GM19455 (cell line): ENCODE measurements at regions not wholly inside any gene's neighbourhood (a gene's known extent, or its start where the extent isn't known, plus 50 kb on each side); places are given as distances from the start of the nearest gene placed in this dataset.
"Not testable (repeated sequence)": the region's sequence is repeated elsewhere in the genome, so short reads cannot be mapped to it uniquely, and the experiment has no call there.

ENCODE experiments used
- ATAC-seq: cut with Tn5 transposase; IDR thresholded peaks from one replicate; pipeline ENCODE4 v1.9.1; 2021; ENCODE audit not compliant: unreplicated experiment

GRCh38 chr4:137881641-137882040 lies 349.3 kb upstream of the PCDH18 start:
- ATAC-seq, result no peak

GRCh38 chr4:137868067-137868466 lies 335.8 kb upstream of the PCDH18 start:
- ATAC-seq, result not testable (repeated sequence)

GRCh38 chr4:137866671-137867070 lies 334.4 kb upstream of the PCDH18 start:
- ATAC-seq, result no peak

GRCh38 chr4:137861682-137862081 lies 329.4 kb upstream of the PCDH18 start:
- ATAC-seq, result no peak

GRCh38 chr4:137853424-137853823 lies 321.1 kb upstream of the PCDH18 start:
- no peak for ATAC-seq

- no peak for ATAC-seq
These were observed 320.0 kb upstream of the PCDH18 start for GRCh38 chr4:137852326-137852725.

GRCh38 chr4:137851435-137851834 lies 319.1 kb upstream of the PCDH18 start:
- ATAC-seq, result no peak

GRCh38 chr4:137827945-137828344 lies 295.7 kb upstream of the PCDH18 start:
- not testable (repeated sequence) for ATAC-seq

- no peak for ATAC-seq
These were observed 293.2 kb upstream of the PCDH18 start for GRCh38 chr4:137825505-137825904.

GRCh38 chr4:137823007-137823406 lies 290.7 kb upstream of the PCDH18 start:
- no peak for ATAC-seq

- ATAC-seq, result peak; percentile 79
These were observed 287.7 kb upstream of the PCDH18 start for GRCh38 chr4:137819964-137820383.

GRCh38 chr4:137812258-137812657 lies 280.0 kb upstream of the PCDH18 start:
- no peak for ATAC-seq

GRCh38 chr4:137806420-137806819 lies 274.1 kb upstream of the PCDH18 start:
- ATAC-seq, result no peak

- ATAC-seq, result no peak
These were observed 272.7 kb upstream of the PCDH18 start for GRCh38 chr4:137804906-137805495.

- ATAC-seq, result no peak
These were observed 268.6 kb upstream of the PCDH18 start for GRCh38 chr4:137800861-137801260.

GRCh38 chr4:137794764-137795254 lies 262.5 kb upstream of the PCDH18 start:
- no peak for ATAC-seq

- not testable (repeated sequence) for ATAC-seq
These were observed 257.0 kb upstream of the PCDH18 start for GRCh38 chr4:137789263-137789662.

GRCh38 chr4:137783923-137784322 lies 251.6 kb upstream of the PCDH18 start:
- not testable (repeated sequence) for ATAC-seq

GRCh38 chr4:137775701-137776100 lies 243.4 kb upstream of the PCDH18 start:
- ATAC-seq, result no peak

GRCh38 chr4:137774501-137774900 lies 242.2 kb upstream of the PCDH18 start:
- no peak for ATAC-seq

- ATAC-seq, result no peak
These were observed 236.6 kb upstream of the PCDH18 start for GRCh38 chr4:137768881-137769280.

GRCh38 chr4:137768196-137768595 lies 235.9 kb upstream of the PCDH18 start:
- ATAC-seq, result no peak

- no peak for ATAC-seq
These were observed 230.3 kb upstream of the PCDH18 start for GRCh38 chr4:137762591-137762990.
